GM18499 (cell line): ENCODE measurements at regions not wholly inside any gene's neighbourhood (a gene's known extent, or its start where the extent isn't known, plus 50 kb on each side); places are given as distances from the start of the nearest gene placed in this dataset.

Experiments used
- ATAC-seq: cut with Tn5 transposase; IDR thresholded peaks from one replicate; pipeline ENCODE4 v1.9.1; 2021; ENCODE audit warnings: moderate number of reproducible peaks; ENCODE audit not compliant: insufficient read depth, unreplicated experiment

GRCh38 chr4:138086611-138087041 is 155.5 kb downstream of the SLC7A11 start:
- no peak for ATAC-seq

- ATAC-seq, result no peak
These were observed 156.3 kb downstream of the SLC7A11 start for GRCh38 chr4:138085736-138086305.

- no peak for ATAC-seq
These were observed 163.2 kb downstream of the SLC7A11 start for GRCh38 chr4:138078751-138079520.

GRCh38 chr4:138078253-138078652 is 163.9 kb downstream of the SLC7A11 start:
- no peak for ATAC-seq

GRCh38 chr4:138076561-138076960 is 165.6 kb downstream of the SLC7A11 start:
- ATAC-seq, result no peak

GRCh38 chr4:138070816-138071215 is 171.3 kb downstream of the SLC7A11 start:
- ATAC-seq, result no peak

GRCh38 chr4:138063581-138063980 is 178.6 kb downstream of the SLC7A11 start:
- ATAC-seq, result no peak

GRCh38 chr4:138062929-138063328 is 179.2 kb downstream of the SLC7A11 start:
- ATAC-seq, result no peak

- ATAC-seq, result no peak
These were observed 185.6 kb downstream of the SLC7A11 start for GRCh38 chr4:138056541-138056940.

- no peak for ATAC-seq
These were observed 186.3 kb downstream of the SLC7A11 start for GRCh38 chr4:138055890-138056289.

GRCh38 chr4:138053641-138054301 is 188.4 kb downstream of the SLC7A11 start:
- ATAC-seq, result no peak

- ATAC-seq, result no peak
These were observed 189.1 kb downstream of the SLC7A11 start for GRCh38 chr4:138052806-138053632.

GRCh38 chr4:138051157-138051556 is 191.0 kb downstream of the SLC7A11 start:
- no peak for ATAC-seq

- ATAC-seq, result no peak
These were observed 191.5 kb downstream of the SLC7A11 start for GRCh38 chr4:138050601-138051000.

GRCh38 chr4:138049355-138049754 is 192.8 kb downstream of the SLC7A11 start:
- no peak for ATAC-seq

GRCh38 chr4:138047290-138047689 is 194.9 kb downstream of the SLC7A11 start:
- ATAC-seq, result no peak

- ATAC-seq, result no peak
These were observed 197.1 kb downstream of the SLC7A11 start for GRCh38 chr4:138045036-138045435.

- no peak for ATAC-seq
These were observed 203.1 kb downstream of the SLC7A11 start for GRCh38 chr4:138039010-138039409.

- ATAC-seq, result no peak
These were observed 204.5 kb downstream of the SLC7A11 start for GRCh38 chr4:138037696-138038095.

- peak; percentile 100 for ATAC-seq
These were observed 206.3 kb downstream of the SLC7A11 start for GRCh38 chr4:138035781-138036258.
